Endodermal cell (in vitro differentiated cells): ENCODE measurements at regions not wholly inside any gene's neighbourhood (a gene's known extent, or its start where the extent isn't known, plus 50 kb on each side); places are given as distances from the start of the nearest gene placed in this dataset.

Experiments used
- DNase-seq: peaks from one replicate; pipeline ENCODE4 v3.0.0-alpha.2; 2017
- H3K27ac ChIP-seq: 2 replicates; pipeline ENCODE4 v1.5.1; 2013; ENCODE audit warnings: mild to moderate bottlenecking, low read depth, low read length, moderate library complexity
- H3K27me3 ChIP-seq: 2 replicates; pipeline ENCODE4 v1.6.1; 2013; ENCODE audit warnings: mild to moderate bottlenecking, low read length, moderate library complexity; ENCODE audit not compliant: insufficient read depth, control insufficient read depth, poor library complexity, severe bottlenecking
- H3K36me3 ChIP-seq: 2 replicates; pipeline ENCODE4 v1.7.0; 2013; ENCODE audit warnings: mild to moderate bottlenecking, low read length, moderate library complexity; ENCODE audit not compliant: control insufficient read depth, insufficient read depth
- H3K4me1 ChIP-seq: one replicate; pipeline ENCODE4 v1.7.0; 2013; ENCODE audit warnings: low read length; ENCODE audit not compliant: control insufficient read depth, insufficient read depth
- H3K4me3 ChIP-seq: 2 replicates; pipeline ENCODE4 v1.5.1; 2013; ENCODE audit warnings: mild to moderate bottlenecking, low read length, moderate library complexity
- H3K9ac ChIP-seq: 2 replicates; pipeline ENCODE4 v1.6.1; 2013; ENCODE audit warnings: mild to moderate bottlenecking, low read length, moderate library complexity; ENCODE audit not compliant: poor library complexity, severe bottlenecking; ENCODE audit errors: extremely low read depth
- H3K9me3 ChIP-seq: 2 replicates; pipeline ENCODE4 v1.6.1; 2013; ENCODE audit warnings: mild to moderate bottlenecking, low read length, moderate library complexity; ENCODE audit not compliant: control insufficient read depth
- H3K27ac Mint-ChIP-seq: 2 replicates; pipeline ENCODE4 v1.8.0; 2020; ENCODE audit warnings: mixed read lengths
- H3K27me3 Mint-ChIP-seq: 2 replicates; pipeline ENCODE4 v1.8.0; 2021; ENCODE audit warnings: mild to moderate bottlenecking, mixed read lengths; ENCODE audit not compliant: insufficient read depth
- H3K36me3 Mint-ChIP-seq: 2 replicates; pipeline ENCODE4 v1.8.0; 2020; ENCODE audit warnings: low read depth, mixed read lengths
- H3K4me1 Mint-ChIP-seq: 2 replicates; pipeline ENCODE4 v1.8.0; 2020; ENCODE audit warnings: mixed read lengths
- H3K4me3 Mint-ChIP-seq: 2 replicates; pipeline ENCODE4 v1.8.0; 2020; ENCODE audit warnings: mild to moderate bottlenecking, moderate library complexity, mixed read lengths
- H3K9me3 Mint-ChIP-seq: 2 replicates; pipeline ENCODE4 v1.8.0; 2020; ENCODE audit warnings: mild to moderate bottlenecking, mixed read lengths
- CTCF ChIP-seq: fragments of 200-600 bp; sonication (generic); conservative IDR thresholded peaks from 2 replicates; pipeline ENCODE4 v1.5.0; 2021; ENCODE audit warnings: antibody characterized with exemption, mild to moderate bottlenecking
- WGBS, 2 experiments: methylation state at CpG; one replicate each; pipeline versions ENCODE4 v1.1.5 to v1.1.7; 2013; ENCODE audit warnings: missing lambda C conversion rate in 2 of 2, mixed read lengths in 1 of 2; ENCODE audit not compliant: insufficient coverage in 1 of 2, insufficient read length in 1 of 2; 5-methylcytosine and 5-hydroxymethylcytosine counted together

- H3K27ac ChIP-seq, result no peak overlapping the region
- Mint-ChIP-seq H3K4me1 (no peaks in the 10 kb centered on the region), H3K27ac (no peak overlapping the region), H3K4me3 (no peak overlapping the region), H3K27me3 (no peaks in the 10 kb centered on the region), H3K36me3 (no peaks in the 10 kb centered on the region), H3K9me3 (no peaks in the 10 kb centered on the region)
- H3K9me3 ChIP-seq, result no peaks in the 10 kb centered on the region
- H3K27me3 ChIP-seq, result no peaks in the 10 kb centered on the region
- H3K36me3 ChIP-seq, result no peaks in the 10 kb centered on the region
- no peak overlapping the region for H3K9ac ChIP-seq
- TF ChIP-seq CTCF, result no peak
- H3K4me3 ChIP-seq, result no peak overlapping the region
- no peaks in the 10 kb centered on the region for H3K4me1 ChIP-seq
- WGBS, 2 experiments, result 86 to 100% methylated on average over 1 of the region's 1 CpG
- no peak for DNase-seq
These were observed 386.3 kb downstream of the MRPS30 start for GRCh38 chr5:45195026-45195425.
